ENCODE measurements at regions not wholly inside any gene's neighbourhood (a gene's known extent, or its start where the extent isn't known, plus 50 kb on each side); places are given as distances from the start of the nearest gene placed in this dataset.

DNA sequence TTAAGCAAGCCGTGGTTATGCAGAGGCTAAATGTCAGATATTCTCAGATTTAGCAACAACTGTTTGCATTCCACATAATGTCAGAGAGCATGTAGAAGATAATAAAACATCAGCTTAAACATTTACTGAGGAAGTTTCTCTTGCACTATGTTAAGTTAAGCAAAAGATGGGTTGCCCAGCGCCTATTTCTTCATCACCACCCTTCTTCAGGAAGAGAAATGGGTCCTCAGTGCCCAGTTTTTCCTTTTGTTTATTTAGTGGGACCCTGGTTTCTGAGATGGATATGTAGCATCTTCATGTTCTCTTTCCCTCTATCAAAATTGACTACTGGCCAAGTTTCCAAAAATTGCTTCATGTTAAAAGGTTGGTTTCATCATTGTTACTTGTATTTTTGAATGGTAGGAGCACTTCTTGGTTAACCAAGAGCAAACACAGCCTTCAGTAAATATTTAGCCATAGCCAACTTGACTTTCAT lies 356.8 kb downstream of the RFC3 start:
- H3K27ac ChIP-seq = no peak overlapping the region
- no peak for DNase-seq
- no peaks in the 10 kb centered on the region for H3K4me1 ChIP-seq (replicated peaks; ENCODE audit: insufficient read depth)
- no peak for TF ChIP-seq CTCF (conservative IDR thresholded peaks at IDR 0.05)
- no peak for TF ChIP-seq EZH2 (IDR thresholded peaks at IDR 0.05; ENCODE audit: low read depth)
- no peaks in the 10 kb centered on the region for H3F3A ChIP-seq (ENCODE audit: insufficient read depth, low read depth)
- no peaks in the 10 kb centered on the region for H3K36me3 ChIP-seq (ENCODE audit: low read depth)
- H3K9me3 ChIP-seq (ENCODE audit: insufficient read depth, low read depth) = no peaks in the 10 kb centered on the region
- BruUV-seq (replicated peaks) = no TSS peak
- no peaks in the 10 kb centered on the region for H4K20me1 ChIP-seq (ENCODE audit: insufficient read depth)
- no peak overlapping the region for H3K4me3 ChIP-seq
- no peak overlapping the region for H2AFZ ChIP-seq
- H3K4me2 ChIP-seq = no peak overlapping the region
- H3K27me3 ChIP-seq (ENCODE audit: insufficient read depth, low read depth) = no peaks in the 10 kb centered on the region
- H3K9me2 ChIP-seq (ENCODE audit: insufficient read depth) = no peaks in the 10 kb centered on the region
- H3K79me2 ChIP-seq (ENCODE audit: low read depth) = no peaks in the 10 kb centered on the region
- CTCF ChIA-PET = no interaction called here
- intact Hi-C loops (cut with micrococcal nuclease; ENCODE audit: unreplicated experiment) = no loop called here
- POLR2A ChIA-PET (ENCODE audit: unreplicated experiment) = no interaction called here

DNA sequence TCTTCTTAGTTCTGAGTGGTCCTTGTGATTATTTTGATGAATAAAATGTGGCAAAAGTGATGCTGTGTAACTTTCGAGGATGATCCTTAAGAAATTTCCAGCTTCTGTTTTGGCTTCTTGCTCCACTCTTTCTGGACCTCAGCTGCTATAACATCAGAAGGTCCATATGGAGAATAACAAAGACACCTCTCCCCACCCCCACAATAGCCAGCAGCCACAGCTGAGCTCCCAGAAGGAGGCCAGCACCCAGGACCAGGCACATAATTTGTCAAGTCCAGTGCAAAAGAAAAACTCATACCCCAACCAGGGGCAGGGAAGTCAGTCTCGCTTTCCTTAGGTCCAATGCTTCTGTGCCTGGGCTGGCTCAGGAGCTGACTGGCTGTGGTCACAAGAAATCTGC lies 357.6 kb downstream of the RFC3 start:
- no TSS peak for BruUV-seq (replicated peaks)
- no peaks in the 10 kb centered on the region for H4K20me1 ChIP-seq (ENCODE audit: insufficient read depth)
- H3K4me2 ChIP-seq = no peak overlapping the region

DNA sequence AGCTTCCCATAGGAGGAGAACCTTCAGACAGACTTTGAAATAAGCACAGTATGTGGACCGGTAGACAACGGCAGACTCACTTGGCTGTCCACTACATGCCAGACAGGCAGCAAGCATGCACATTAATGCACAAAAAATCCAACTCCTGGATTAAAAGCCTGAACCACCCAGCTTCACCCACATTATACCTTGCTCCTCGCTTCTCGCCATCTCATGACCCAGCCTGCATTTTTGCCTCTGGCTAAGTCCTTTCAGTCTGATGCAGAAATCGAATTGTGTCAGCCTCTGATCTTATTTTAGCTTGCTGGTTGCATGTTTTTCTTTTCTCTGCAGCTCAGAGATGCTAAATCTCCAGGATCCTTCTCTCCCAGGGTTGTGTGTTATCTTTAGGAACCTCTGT lies 358.7 kb downstream of the RFC3 start:
- no peak overlapping the region for H2AFZ ChIP-seq
- no peak overlapping the region for H3K4me2 ChIP-seq
- no peaks in the 10 kb centered on the region for H3F3A ChIP-seq (ENCODE audit: insufficient read depth, low read depth)
- BruUV-seq (replicated peaks) = no TSS peak
- no peak overlapping the region for H3K4me3 ChIP-seq
- no peaks in the 10 kb centered on the region for H3K4me1 ChIP-seq (replicated peaks; ENCODE audit: insufficient read depth)
- H3K27me3 ChIP-seq (ENCODE audit: insufficient read depth, low read depth) = no peaks in the 10 kb centered on the region
- no peaks in the 10 kb centered on the region for H3K36me3 ChIP-seq (ENCODE audit: low read depth)
- no peaks in the 10 kb centered on the region for H3K9me3 ChIP-seq (ENCODE audit: insufficient read depth, low read depth)
- H3K9me2 ChIP-seq (ENCODE audit: insufficient read depth) = no peaks in the 10 kb centered on the region
- H4K20me1 ChIP-seq (ENCODE audit: insufficient read depth) = no peaks in the 10 kb centered on the region
- CTCF ChIA-PET = no interaction called here
- DNase-seq = no peak
- no peaks in the 10 kb centered on the region for H3K79me2 ChIP-seq (ENCODE audit: low read depth)
- TF ChIP-seq EZH2 (IDR thresholded peaks at IDR 0.05; ENCODE audit: low read depth) (no peak), CTCF (conservative IDR thresholded peaks at IDR 0.05) (no peak)
- POLR2A ChIA-PET (ENCODE audit: unreplicated experiment) = no interaction called here
- H3K27ac ChIP-seq = no peak overlapping the region
- intact Hi-C loops (cut with micrococcal nuclease; ENCODE audit: unreplicated experiment) = no loop called here

More for the DNA sequence above, 357.6 kb downstream of the RFC3 start:
- TF ChIP-seq EZH2 (IDR thresholded peaks at IDR 0.05; ENCODE audit: low read depth) (no peak), CTCF (conservative IDR thresholded peaks at IDR 0.05) (no peak)
- H3K4me3 ChIP-seq = no peak overlapping the region
- no peak overlapping the region for H2AFZ ChIP-seq
- no peaks in the 10 kb centered on the region for H3K27me3 ChIP-seq (ENCODE audit: insufficient read depth, low read depth)
- POLR2A ChIA-PET (ENCODE audit: unreplicated experiment) = no interaction called here
- H3K9me2 ChIP-seq (ENCODE audit: insufficient read depth) = no peaks in the 10 kb centered on the region
- DNase-seq = no peak
- H3K4me1 ChIP-seq (replicated peaks; ENCODE audit: insufficient read depth) = no peaks in the 10 kb centered on the region
- CTCF ChIA-PET = no interaction called here
- no peaks in the 10 kb centered on the region for H3K79me2 ChIP-seq (ENCODE audit: low read depth)
- no peaks in the 10 kb centered on the region for H3K36me3 ChIP-seq (ENCODE audit: low read depth)
- no peak overlapping the region for H3K27ac ChIP-seq
- intact Hi-C loops (cut with micrococcal nuclease; ENCODE audit: unreplicated experiment) = no loop called here
- H3F3A ChIP-seq (ENCODE audit: insufficient read depth, low read depth) = no peaks in the 10 kb centered on the region
- H3K9me3 ChIP-seq (ENCODE audit: insufficient read depth, low read depth) = no peaks in the 10 kb centered on the region
